ENCODE measurements at regions not wholly inside any gene's neighbourhood (a gene's known extent, or its start where the extent isn't known, plus 50 kb on each side); places are given as distances from the start of the nearest gene placed in this dataset.

GRCh38 chr5:175803254-175803653 lies 68.1 kb upstream of the CPLX2 start:
- TF ChIP-seq CTCF (conservative IDR thresholded peaks at IDR 0.05 in 1 of 2, IDR thresholded peaks at IDR 0.05 in 1 of 2; ENCODE audit: low read depth in 1 of 2, low read length in 2 of 2) (no peak), EZH2 (IDR thresholded peaks at IDR 0.05; ENCODE audit: low read length, missing control alignments) (no peak)

All from fibroblast of lung (primary cell).